Breast epithelium (tissue), 4 donors: ENCODE measurements at regions not wholly inside any gene's neighbourhood (a gene's known extent, or its start where the extent isn't known, plus 50 kb on each side); places are given as distances from the start of the nearest gene placed in this dataset.

ENCODE experiments used
- DNase-seq, 2 donors: peaks; one replicate each; pipeline ENCODE4 v3.0.0-alpha.2; 2019; ENCODE audit warnings: low spot score in 2 of 2
- H3K27ac ChIP-seq, 2 donors: fragments of 200-600 bp; sonication (generic) in 1 of 2; one replicate each; pipeline ENCODE4 v1.5.1; 2016 to 2019; ENCODE audit warnings: mild to moderate bottlenecking in 1 of 2
- H3K27me3 ChIP-seq, 2 donors: fragments of 200-600 bp; sonication (generic) in 1 of 2; one replicate each; pipeline versions ENCODE4 v1.5.1 to v1.6.0; 2017 to 2019; ENCODE audit warnings: control low read depth in 1 of 2, mild to moderate bottlenecking in 1 of 2
- H3K36me3 ChIP-seq: fragments of 200-600 bp; one replicate; pipeline ENCODE4 v1.5.1; 2019
- H3K4me1 ChIP-seq, 2 donors: fragments of 200-600 bp; sonication (generic); one replicate each; pipeline ENCODE4 v1.5.1; 2016 to 2019; ENCODE audit warnings: control low read depth in 1 of 2
- H3K4me3 ChIP-seq, 3 donors: fragments of 200-600 bp; sonication (generic); 1 replicate in 2 of 3; 2 replicates in 1 of 3; pipeline ENCODE4 v1.5.1; 2016 to 2019; ENCODE audit warnings: mild to moderate bottlenecking in 3 of 3, moderate library complexity in 2 of 3
- H3K9me3 ChIP-seq, 2 donors: fragments of 200-600 bp; sonication (generic) in 1 of 2; one replicate each; pipeline ENCODE4 v1.5.1; 2016 to 2019; ENCODE audit warnings: control low read depth in 1 of 2
- CTCF ChIP-seq, 3 donors: fragments of 450-650 bp; IDR thresholded peaks; one replicate each; pipeline ENCODE4 v1.5.1; 2016 to 2017; ENCODE audit warnings: antibody characterized with exemption in 3 of 3, mild to moderate bottlenecking in 3 of 3, moderate library complexity in 3 of 3
- POLR2A ChIP-seq: fragments of 450-650 bp; IDR thresholded peaks from one replicate; pipeline ENCODE4 v1.6.1; 2016; ENCODE audit warnings: antibody characterized with exemption, mild to moderate bottlenecking, moderate library complexity
- POLR2AphosphoS5 ChIP-seq, 3 donors: sonication (generic); formaldehyde crosslinking; IDR thresholded peaks; one replicate each; pipeline ENCODE4 v1.6.1; 2017; ENCODE audit warnings: antibody characterized with exemption in 3 of 3
- intact Hi-C: fragments of 100-400 bp; cut with DNase I; formaldehyde crosslinking; loops from one replicate; pipeline ENCODE4 v1.15.1; 2023; ENCODE audit warnings: low total_unique reads

GRCh38 chr14:89573399-89573657 lies 156.3 kb upstream of the FOXN3 start:
- intact Hi-C loops, result no loop called here
- TF ChIP-seq POLR2A (no peak), POLR2AphosphoS5 (IDR thresholded peaks at IDR 0.05) (no peak), CTCF (IDR thresholded peaks at IDR 0.05) (no peak)
- Histone ChIP-seq H3K27ac (no peak overlapping the region), H3K36me3 (no peaks in the 10 kb centered on the region), H3K27me3 (no peaks in the 10 kb centered on the region), H3K9me3 (no peaks in the 10 kb centered on the region), H3K4me3 (no peak overlapping the region), H3K4me1 (no peaks in the 10 kb centered on the region)
- DNase-seq, result no peak

GRCh38 chr14:89572596-89573398 lies 155.8 kb upstream of the FOXN3 start:
- H3K36me3 ChIP-seq, result no peaks in the 10 kb centered on the region
- intact Hi-C loops, result no loop called here
- DNase-seq, result no peak
- no peaks in the 10 kb centered on the region for H3K4me1 ChIP-seq
- H3K4me3 ChIP-seq, result no peak overlapping the region
- no peak overlapping the region for H3K27ac ChIP-seq
- H3K27me3 ChIP-seq, result no peaks in the 10 kb centered on the region
- no peak for TF ChIP-seq POLR2A
- no peak for TF ChIP-seq CTCF (IDR thresholded peaks at IDR 0.05)
- no peak for TF ChIP-seq POLR2AphosphoS5 (IDR thresholded peaks at IDR 0.05)
- no peaks in the 10 kb centered on the region for H3K9me3 ChIP-seq

- intact Hi-C loops, result no loop called here
- H3K27me3 ChIP-seq, result no peaks in the 10 kb centered on the region
- no peak for DNase-seq
- no peak overlapping the region for H3K4me3 ChIP-seq
- H3K36me3 ChIP-seq, result no peaks in the 10 kb centered on the region
- H3K27ac ChIP-seq, result no peak overlapping the region
- no peaks in the 10 kb centered on the region for H3K9me3 ChIP-seq
- H3K4me1 ChIP-seq, result no peaks in the 10 kb centered on the region
- TF ChIP-seq POLR2A (no peak), CTCF (IDR thresholded peaks at IDR 0.05) (no peak), POLR2AphosphoS5 (IDR thresholded peaks at IDR 0.05) (no peak)
Observed at GRCh38 chr14:89571491-89571890, 154.5 kb upstream of the FOXN3 start.

- H3K9me3 ChIP-seq, result no peaks in the 10 kb centered on the region
- no peak overlapping the region for H3K27ac ChIP-seq
- intact Hi-C loops, result no loop called here
- no peak overlapping the region for H3K4me3 ChIP-seq
- no peak for DNase-seq
- TF ChIP-seq CTCF (IDR thresholded peaks at IDR 0.05) (no peak), POLR2AphosphoS5 (IDR thresholded peaks at IDR 0.05) (no peak), POLR2A (no peak)
- H3K27me3 ChIP-seq, result no peaks in the 10 kb centered on the region
- H3K4me1 ChIP-seq, result no peaks in the 10 kb centered on the region
- no peaks in the 10 kb centered on the region for H3K36me3 ChIP-seq
Observed at GRCh38 chr14:89566644-89567415, 149.8 kb upstream of the FOXN3 start.

GRCh38 chr14:89566180-89566579 lies 149.1 kb upstream of the FOXN3 start:
- no peak for TF ChIP-seq POLR2AphosphoS5 (IDR thresholded peaks at IDR 0.05)
- TF ChIP-seq CTCF (IDR thresholded peaks at IDR 0.05), result no peak
- TF ChIP-seq POLR2A, result no peak
- H3K36me3 ChIP-seq, result no peaks in the 10 kb centered on the region
- H3K4me1 ChIP-seq, result no peaks in the 10 kb centered on the region
- H3K27ac ChIP-seq, result no peak overlapping the region
- no peak for DNase-seq
- intact Hi-C loops, result no loop called here
- no peak overlapping the region for H3K4me3 ChIP-seq
- H3K9me3 ChIP-seq, result no peaks in the 10 kb centered on the region
- H3K27me3 ChIP-seq, result no peaks in the 10 kb centered on the region
